ENCODE measurements at regions not wholly inside any gene's neighbourhood (a gene's known extent, or its start where the extent isn't known, plus 50 kb on each side); places are given as distances from the start of the nearest gene placed in this dataset.

DNA sequence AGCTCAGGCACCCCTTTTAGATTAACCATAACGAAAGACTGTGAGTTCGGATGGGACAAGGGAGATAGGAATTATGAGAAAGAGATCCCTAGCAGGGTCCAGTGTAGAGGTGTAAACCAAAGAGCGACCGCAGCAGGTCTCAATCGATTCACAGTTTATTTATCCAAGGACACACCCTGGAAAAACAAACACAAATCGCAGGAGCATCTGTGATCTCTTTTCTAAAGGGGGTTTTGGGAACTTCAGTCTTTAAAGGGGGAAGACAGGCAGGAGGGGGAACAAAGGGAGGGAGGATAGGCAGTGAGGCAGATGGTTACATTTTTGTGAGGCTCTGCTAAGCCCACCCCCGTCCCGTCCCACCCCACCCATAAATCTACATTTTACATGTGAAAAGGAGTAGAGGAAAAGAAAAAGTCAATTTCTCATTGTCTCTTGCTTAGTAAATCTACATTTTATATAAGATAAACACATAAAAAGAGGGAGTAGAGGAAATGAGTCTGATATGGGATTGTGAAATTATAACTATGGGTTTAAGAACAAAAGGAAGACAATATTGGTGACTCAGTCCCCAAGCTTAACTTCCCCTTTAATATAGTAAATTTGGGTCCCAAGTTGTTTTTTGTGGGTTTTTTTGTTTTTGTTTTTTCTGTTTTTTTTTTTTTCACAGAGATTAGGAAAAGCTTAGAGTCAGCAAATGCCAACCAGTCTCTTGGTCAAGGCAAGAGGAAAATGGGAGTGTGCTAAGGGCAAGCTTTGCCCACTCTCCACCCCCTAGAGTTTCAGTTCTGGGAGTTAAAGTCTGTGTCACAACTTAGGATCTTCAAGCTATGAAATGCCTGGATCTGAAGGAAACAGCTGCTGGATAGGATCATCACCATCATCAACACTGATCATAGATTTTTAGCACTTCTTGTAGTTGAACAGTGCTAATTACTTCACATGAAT lies 160.9 kb upstream of the CDH5 start:
- no peak for TF ChIP-seq CTCF (IDR thresholded peaks at IDR 0.05)
- no peak for TF ChIP-seq POLR2A (IDR thresholded peaks at IDR 0.05)

All from Peyer's patch (tissue), 4 donors.